Naive thymus-derived CD4-positive, alpha-beta T cell (primary cell): ENCODE measurements at regions not wholly inside any gene's neighbourhood (a gene's known extent, or its start where the extent isn't known, plus 50 kb on each side); places are given as distances from the start of the nearest gene placed in this dataset.
A peak's percentile ranks its signal among the peaks of the same experiment; 100 is the strongest.

Experiments
- ATAC-seq: fragments of 150-1000 bp; cut with Tn5 transposase; 2 replicates; pipeline ENCODE4 v1.10.0; 2021; ENCODE audit warnings: mild to moderate bottlenecking, moderate library complexity
- CTCF ChIA-PET: fragments of 350-600 bp; sonication (Branson Sonifier 250); formaldehyde crosslinking; loops from one replicate; lab custom pipeline; 2021; ENCODE audit warnings: antibody characterized with exemption; lab: Charles Lee
- POLR2A ChIA-PET: fragments of 350-600 bp; sonication (Branson Sonifier 250); formaldehyde crosslinking; loops from one replicate; lab custom pipeline; 2021; ENCODE audit warnings: antibody characterized with exemption, inconsistent platforms; lab: Charles Lee
- DNase-seq, 9 donors: peaks; one replicate each; pipeline versions ENCODE4 v3.0.0 to v3.0.0-alpha.2; 2020 to 2022; ENCODE audit warnings: mixed read lengths in 1 of 9
- H3K27ac ChIP-seq: one replicate; pipeline ENCODE4 v1.7.0; 2013; ENCODE audit warnings: mild to moderate bottlenecking, low read depth, low read length, moderate library complexity
- H3K27me3 ChIP-seq, 2 donors: one replicate each; pipeline ENCODE4 v1.7.0; 2013; ENCODE audit warnings: low read length in 2 of 2, mild to moderate bottlenecking in 2 of 2, moderate library complexity in 2 of 2; ENCODE audit not compliant: control insufficient read depth in 2 of 2, insufficient read depth in 2 of 2
- H3K36me3 ChIP-seq, 3 experiments: 1 replicate in 2 of 3; 2 replicates in 1 of 3; pipeline ENCODE4 v1.7.0; 2013; ENCODE audit warnings: low read length in 3 of 3, mild to moderate bottlenecking in 3 of 3, moderate library complexity in 1 of 3; ENCODE audit not compliant: insufficient read depth in 3 of 3, control insufficient read depth in 2 of 3
- H3K4me1 ChIP-seq, 2 donors: one replicate each; pipeline ENCODE4 v1.7.0; 2013; ENCODE audit warnings: low read length in 2 of 2, mild to moderate bottlenecking in 2 of 2, moderate library complexity in 1 of 2; ENCODE audit not compliant: control insufficient read depth in 2 of 2, insufficient read depth in 2 of 2
- H3K4me3 ChIP-seq: 2 replicates; pipeline ENCODE4 v1.7.0; 2013; ENCODE audit warnings: mild to moderate bottlenecking, low read length
- H3K9me3 ChIP-seq, 3 experiments: 1 replicate in 2 of 3; 2 replicates in 1 of 3; pipeline ENCODE4 v1.7.0; 2013; ENCODE audit warnings: low read length in 3 of 3; ENCODE audit not compliant: control insufficient read depth in 2 of 3
- H3K27ac Mint-ChIP-seq, 9 donors: one replicate each; pipeline ENCODE4 v1.8.0; 2020 to 2022; ENCODE audit warnings: mixed read lengths in 9 of 9, mild to moderate bottlenecking in 8 of 9, moderate library complexity in 5 of 9, inconsistent platforms in 2 of 9
- H3K27me3 Mint-ChIP-seq, 5 donors: one replicate each; pipeline ENCODE4 v1.8.0; 2021 to 2022; ENCODE audit warnings: mixed read lengths in 5 of 5, mild to moderate bottlenecking in 1 of 5
- H3K36me3 Mint-ChIP-seq, 5 donors: one replicate each; pipeline ENCODE4 v1.8.0; 2020 to 2022; ENCODE audit warnings: mixed read lengths in 5 of 5, mild to moderate bottlenecking in 3 of 5, inconsistent platforms in 1 of 5
- H3K4me1 Mint-ChIP-seq, 7 donors: one replicate each; pipeline ENCODE4 v1.8.0; 2020 to 2022; ENCODE audit warnings: mixed read lengths in 7 of 7, mild to moderate bottlenecking in 3 of 7, inconsistent platforms in 1 of 7
- H3K4me3 Mint-ChIP-seq, 10 donors: one replicate each; pipeline ENCODE4 v1.8.0; 2020 to 2022; ENCODE audit warnings: mild to moderate bottlenecking in 10 of 10, mixed read lengths in 10 of 10, moderate library complexity in 6 of 10, inconsistent platforms in 2 of 10
- H3K9me3 Mint-ChIP-seq, 11 donors: one replicate each; pipeline ENCODE4 v1.8.0; 2020 to 2022; ENCODE audit warnings: mixed read lengths in 11 of 11, mild to moderate bottlenecking in 4 of 11, inconsistent platforms in 1 of 11, moderate library complexity in 1 of 11
- intact Hi-C, 2 donors: fragments of 100-400 bp; cut with micrococcal nuclease; formaldehyde crosslinking; loops; one replicate each; pipeline ENCODE4 v1.15.1; 2023

GRCh38 chr20:57093766-57094165 lies 172.7 kb downstream of the BMP7 start:
- no peaks in the 10 kb centered on the region for H3K9me3 Mint-ChIP-seq
- H3K27me3 Mint-ChIP-seq = peaks cover 0 to 27% (median 14%) of the 10 kb centered on the region in 5 donors
- ATAC-seq (no peak), DNase-seq (no peak)
- Histone ChIP-seq H3K4me3 (no peak overlapping the region), H3K36me3 (no peaks in the 10 kb centered on the region), H3K9me3 (no peaks in the 10 kb centered on the region), H3K27me3 (no peaks in the 10 kb centered on the region), H3K27ac (no peak overlapping the region), H3K4me1 (no peaks in the 10 kb centered on the region)
- ChIA-PET POLR2A (no interaction called here), CTCF (no interaction called here)
- peak overlapping the region in 1 of 10 donors; percentile 45 for H3K4me3 Mint-ChIP-seq
- peaks cover 4 to 28% (median 13%) of the 10 kb centered on the region in 7 donors for H3K4me1 Mint-ChIP-seq
- H3K36me3 Mint-ChIP-seq = no peaks in the 10 kb centered on the region
- intact Hi-C loops = loop anchor here in 1 of 2 donors (10.0 kb wide), 1 partner anchor 501 kb away; no protein-coding TSS in a partner anchor
- peak overlapping the region in 1 of 9 donors; percentile 4 for H3K27ac Mint-ChIP-seq

- no peak overlapping the region for H3K4me3 Mint-ChIP-seq
- intact Hi-C loops = loop anchor here in 1 of 2 donors (10.0 kb wide), 1 partner anchor 500 kb away; no protein-coding TSS in a partner anchor
- Histone ChIP-seq H3K27ac (no peak overlapping the region), H3K4me1 (no peaks in the 10 kb centered on the region), H3K4me3 (no peak overlapping the region), H3K36me3 (no peaks in the 10 kb centered on the region), H3K27me3 (no peaks in the 10 kb centered on the region), H3K9me3 (no peaks in the 10 kb centered on the region)
- ATAC-seq (no peak), DNase-seq (no peak)
- CTCF ChIA-PET = no interaction called here
- POLR2A ChIA-PET = no interaction called here
- H3K36me3 Mint-ChIP-seq = no peaks in the 10 kb centered on the region
- peaks cover 0 to 27% (median 15%) of the 10 kb centered on the region in 5 donors for H3K27me3 Mint-ChIP-seq
- H3K9me3 Mint-ChIP-seq = no peaks in the 10 kb centered on the region
- no peak overlapping the region for H3K27ac Mint-ChIP-seq
- peaks cover 4 to 24% (median 13%) of the 10 kb centered on the region in 7 donors for H3K4me1 Mint-ChIP-seq
Observed at GRCh38 chr20:57094252-57094891, 172.1 kb downstream of the BMP7 start.

- POLR2A ChIA-PET = no interaction called here
Observed at GRCh38 chr20:57094991-57095390, 171.4 kb downstream of the BMP7 start.

GRCh38 chr20:57095426-57095825 lies 171.0 kb downstream of the BMP7 start:
- ATAC-seq = no peak
- CTCF ChIA-PET = no interaction called here

More at GRCh38 chr20:57094991-57095390, 171.4 kb downstream of the BMP7 start:
- Histone ChIP-seq H3K27ac (no peak overlapping the region), H3K4me3 (no peak overlapping the region), H3K4me1 (no peaks in the 10 kb centered on the region), H3K36me3 (no peaks in the 10 kb centered on the region), H3K9me3 (no peaks in the 10 kb centered on the region), H3K27me3 (no peaks in the 10 kb centered on the region)
- Mint-ChIP-seq H3K4me3 (no peak overlapping the region), H3K27me3 (peaks cover 0 to 27% (median 20%) of the 10 kb centered on the region in 5 donors), H3K9me3 (no peaks in the 10 kb centered on the region), H3K27ac (no peak overlapping the region), H3K36me3 (no peaks in the 10 kb centered on the region), H3K4me1 (peaks cover 4 to 21% (median 13%) of the 10 kb centered on the region in 7 donors)
- intact Hi-C loops = loop anchor here in 1 of 2 donors (10.0 kb wide), 1 partner anchor 500 kb away; no protein-coding TSS in a partner anchor
- ATAC-seq (no peak), DNase-seq (no peak)
- CTCF ChIA-PET = no interaction called here

GRCh38 chr20:57097245-57097915 lies 169.1 kb downstream of the BMP7 start:
- CTCF ChIA-PET = no interaction called here
- H3K4me3 Mint-ChIP-seq = no peak overlapping the region
- Histone ChIP-seq H3K27ac (no peak overlapping the region), H3K36me3 (no peaks in the 10 kb centered on the region), H3K4me3 (no peak overlapping the region), H3K9me3 (no peaks in the 10 kb centered on the region), H3K27me3 (no peaks in the 10 kb centered on the region), H3K4me1 (no peaks in the 10 kb centered on the region)
- H3K36me3 Mint-ChIP-seq = no peaks in the 10 kb centered on the region
- H3K27ac Mint-ChIP-seq = no peak overlapping the region
- intact Hi-C loops = loop anchor here in 1 of 2 donors (10.0 kb wide), 1 partner anchor 497 kb away; no protein-coding TSS in a partner anchor
- ATAC-seq (no peak), DNase-seq (no peak)
- H3K27me3 Mint-ChIP-seq = peaks cover 0 to 22% (median 20%) of the 10 kb centered on the region in 5 donors
- POLR2A ChIA-PET = no interaction called here
- peaks cover 0 to 2% (median 1%) of the 10 kb centered on the region in 7 donors for H3K4me1 Mint-ChIP-seq
- no peaks in the 10 kb centered on the region for H3K9me3 Mint-ChIP-seq

More at GRCh38 chr20:57095426-57095825, 171.0 kb downstream of the BMP7 start:
- POLR2A ChIA-PET = no interaction called here
- Mint-ChIP-seq H3K27me3 (peaks cover 0 to 27% (median 20%) of the 10 kb centered on the region in 5 donors), H3K4me3 (no peak overlapping the region), H3K27ac (no peak overlapping the region), H3K9me3 (no peaks in the 10 kb centered on the region), H3K4me1 (peaks cover 4 to 16% (median 12%) of the 10 kb centered on the region in 7 donors), H3K36me3 (no peaks in the 10 kb centered on the region)
- Histone ChIP-seq H3K36me3 (no peaks in the 10 kb centered on the region), H3K9me3 (no peaks in the 10 kb centered on the region), H3K4me1 (no peaks in the 10 kb centered on the region), H3K27ac (no peak overlapping the region), H3K4me3 (no peak overlapping the region), H3K27me3 (no peaks in the 10 kb centered on the region)
- DNase-seq = no peak
- intact Hi-C loops = loop anchor here in 1 of 2 donors (10.0 kb wide), 1 partner anchor 499 kb away; no protein-coding TSS in a partner anchor

- peaks cover 0 to 4% (median 0%) of the 10 kb centered on the region in 11 donors for H3K9me3 Mint-ChIP-seq
- no peak for ATAC-seq
Observed at GRCh38 chr20:57102160-57102559, 164.3 kb downstream of the BMP7 start.

More at GRCh38 chr20:57102160-57102559, 164.3 kb downstream of the BMP7 start:
- H3K27ac Mint-ChIP-seq = no peak overlapping the region
- DNase-seq = no peak
- H3K9me3 ChIP-seq = no peaks in the 10 kb centered on the region
- ChIA-PET CTCF (no interaction called here), POLR2A (no interaction called here)
- peaks cover 0 to 26% (median 26%) of the 10 kb centered on the region in 5 donors for H3K27me3 Mint-ChIP-seq
- no peak overlapping the region for H3K4me3 Mint-ChIP-seq
- H3K27ac ChIP-seq = no peak overlapping the region
- H3K4me1 Mint-ChIP-seq = peaks cover 0 to 4% (median 0%) of the 10 kb centered on the region in 7 donors
- no peak overlapping the region for H3K4me3 ChIP-seq
- H3K36me3 ChIP-seq = no peaks in the 10 kb centered on the region
- intact Hi-C loops = no loop called here
- no peaks in the 10 kb centered on the region for H3K27me3 ChIP-seq
- no peaks in the 10 kb centered on the region for H3K36me3 Mint-ChIP-seq
- H3K4me1 ChIP-seq = no peaks in the 10 kb centered on the region
